A204.1 (cell line): ENCODE measurements at regions not wholly inside any gene's neighbourhood (a gene's known extent, or its start where the extent isn't known, plus 50 kb on each side); places are given as distances from the start of the nearest gene placed in this dataset.

ENCODE experiments used
- FAIRE-seq: peaks from 2 replicates; lab custom pipeline; 2012; peaks lifted over from hg19 to GRCh38; lab: Jason Lieb, UNC

DNA sequence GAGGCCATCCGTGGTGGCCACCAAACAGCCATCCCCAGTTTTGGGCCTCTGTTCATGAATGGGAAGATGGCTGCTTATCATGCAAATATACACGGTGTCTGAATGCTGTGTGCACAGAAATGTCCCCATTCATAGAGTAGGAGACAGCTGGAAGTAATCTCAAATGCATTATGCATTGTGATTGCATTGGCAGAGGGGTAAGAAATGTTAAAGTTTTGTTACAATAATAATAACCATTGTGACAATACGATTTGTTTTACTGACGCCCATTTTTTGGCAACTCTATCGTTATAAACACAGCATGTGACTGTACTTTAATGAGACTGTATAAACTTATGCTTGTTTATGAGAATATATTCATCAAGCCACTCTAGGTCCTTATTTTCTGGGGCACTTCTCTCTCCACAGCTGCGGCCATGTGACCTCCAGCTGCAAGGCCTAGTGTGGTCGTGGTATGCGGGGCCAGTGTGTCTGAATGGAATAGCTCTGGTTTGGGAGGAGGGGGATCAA, 474.3 kb downstream of the VRK1 start:
- no peak for FAIRE-seq

DNA sequence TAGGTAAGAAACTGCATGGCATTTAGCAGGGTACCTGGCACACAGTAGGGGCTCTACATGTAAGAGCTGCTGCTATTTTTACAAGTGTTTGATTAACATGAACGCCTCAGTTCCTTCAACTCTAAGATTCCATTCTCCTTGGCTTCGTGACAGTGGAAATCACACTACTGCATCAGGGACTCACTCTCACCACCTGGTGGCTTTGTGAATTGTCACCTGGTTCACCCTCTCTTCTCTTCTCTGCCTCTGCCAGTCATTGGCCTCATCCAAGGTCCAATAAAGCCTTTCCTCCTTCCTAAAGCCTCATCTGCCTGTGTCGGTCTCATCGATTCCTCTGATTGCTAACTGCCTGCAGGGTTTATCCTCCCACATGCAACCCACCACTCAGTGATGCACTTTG, 476.4 kb downstream of the VRK1 start:
- no peak for FAIRE-seq

GRCh38 chr14:97274626-97275025, 477.4 kb downstream of the VRK1 start:
- no peak for FAIRE-seq

DNA sequence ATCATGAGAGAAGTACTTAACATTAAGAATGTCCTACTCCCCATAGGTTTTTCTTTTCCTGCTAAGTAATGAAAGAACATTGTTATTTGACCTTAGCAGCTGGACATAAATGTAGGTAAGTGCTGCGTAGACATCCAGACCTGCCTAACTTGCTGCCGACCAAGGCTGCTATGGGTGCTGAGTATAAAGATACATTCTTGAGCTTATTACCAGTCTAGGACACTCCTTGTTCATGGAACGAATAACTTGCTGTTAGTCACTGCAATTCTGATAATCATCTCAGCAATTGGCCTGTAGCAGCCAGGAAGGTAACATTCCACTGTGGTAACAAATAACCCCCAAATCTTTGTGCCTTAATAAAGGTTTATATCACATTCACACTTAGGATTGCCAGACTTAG, 478.1 kb downstream of the VRK1 start:
- no peak for FAIRE-seq

DNA sequence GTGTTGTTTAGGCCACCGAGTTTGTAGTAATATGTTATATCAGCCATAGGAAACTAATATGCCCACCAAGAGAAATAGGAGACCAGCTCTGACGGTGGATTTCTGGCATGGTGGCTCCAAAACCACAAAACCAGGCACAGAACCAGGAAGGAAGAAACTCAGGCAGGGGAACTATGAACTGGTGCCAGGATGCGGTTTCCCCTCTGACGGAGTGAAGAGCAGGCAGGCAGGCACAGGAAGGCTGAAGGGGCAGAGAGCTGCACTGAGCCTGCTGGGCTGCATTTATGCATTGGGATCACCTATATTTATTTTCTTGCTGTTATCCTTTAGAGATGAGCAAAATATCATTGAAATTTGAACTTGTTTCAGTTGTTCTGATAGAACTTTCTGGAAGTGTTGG, 479.4 kb downstream of the VRK1 start:
- FAIRE-seq, result no peak

- FAIRE-seq, result no peak
Observed at GRCh38 chr14:97277711-97278110, 480.5 kb downstream of the VRK1 start.

- FAIRE-seq, result no peak
Observed at GRCh38 chr14:97280526-97280925, 483.3 kb downstream of the VRK1 start.

- FAIRE-seq, result no peak
Observed at GRCh38 chr14:97281741-97282140, 484.6 kb downstream of the VRK1 start.

DNA sequence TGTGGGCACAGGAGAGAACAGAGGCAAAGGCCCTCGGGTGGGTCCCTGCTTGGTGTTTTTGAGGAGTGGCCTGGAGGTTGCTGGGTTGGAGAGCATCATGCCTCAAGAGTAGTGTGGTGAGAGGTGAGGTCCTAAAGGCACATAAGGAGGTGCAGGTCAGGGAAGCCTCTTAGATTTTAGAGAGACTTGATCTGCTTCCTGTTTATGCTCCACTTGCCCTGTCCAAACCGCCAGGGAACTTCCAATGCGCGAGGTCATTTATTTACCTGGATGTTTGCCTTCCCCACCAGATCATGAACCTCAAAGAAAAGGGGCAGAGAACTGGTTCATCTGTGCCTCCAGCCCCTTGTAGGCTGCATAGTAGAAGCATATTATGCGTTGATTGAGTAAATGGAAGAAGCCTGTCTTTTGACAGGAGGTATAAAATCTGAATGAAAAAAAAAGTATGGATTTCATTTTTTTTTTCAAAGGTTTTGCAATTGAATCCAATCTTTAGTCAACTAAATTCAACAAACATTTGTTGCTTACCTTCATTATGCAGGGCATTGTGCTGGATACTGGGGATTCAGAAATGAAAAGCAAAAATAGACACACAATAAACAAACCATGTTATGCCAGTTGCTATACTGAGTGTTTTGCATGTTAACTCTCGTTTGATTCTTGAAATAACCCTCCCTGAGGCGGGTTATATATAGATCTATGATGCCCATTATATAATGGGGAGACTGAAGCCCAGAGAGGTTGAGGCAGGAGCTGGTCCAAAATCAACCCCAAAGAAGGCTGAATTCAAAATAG, 485.2 kb downstream of the VRK1 start:
- FAIRE-seq, result no peak

- FAIRE-seq, result no peak
Observed at GRCh38 chr14:97283005-97283403, 485.8 kb downstream of the VRK1 start.

- FAIRE-seq, result no peak
Observed at GRCh38 chr14:97283426-97283825, 486.2 kb downstream of the VRK1 start.

DNA sequence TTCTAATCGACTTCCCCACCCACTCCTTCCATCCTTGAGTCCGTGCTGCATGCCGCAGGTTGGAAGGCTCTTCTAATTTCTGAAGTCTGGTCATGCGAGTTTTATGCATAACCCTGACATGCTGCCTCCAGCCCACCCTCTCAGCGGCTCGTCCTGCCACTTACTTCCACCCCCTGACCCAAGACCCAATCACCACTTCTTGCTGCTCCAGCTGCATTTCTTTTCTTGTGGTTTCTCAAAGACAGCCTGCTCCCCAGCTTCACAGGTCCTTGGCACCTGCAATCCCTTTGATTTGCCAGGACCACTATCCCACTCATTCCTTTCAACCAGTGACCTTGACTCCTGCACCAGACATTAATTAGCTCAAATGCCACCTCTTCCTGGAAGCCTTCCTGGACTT, 486.7 kb downstream of the VRK1 start:
- FAIRE-seq, result no peak

DNA sequence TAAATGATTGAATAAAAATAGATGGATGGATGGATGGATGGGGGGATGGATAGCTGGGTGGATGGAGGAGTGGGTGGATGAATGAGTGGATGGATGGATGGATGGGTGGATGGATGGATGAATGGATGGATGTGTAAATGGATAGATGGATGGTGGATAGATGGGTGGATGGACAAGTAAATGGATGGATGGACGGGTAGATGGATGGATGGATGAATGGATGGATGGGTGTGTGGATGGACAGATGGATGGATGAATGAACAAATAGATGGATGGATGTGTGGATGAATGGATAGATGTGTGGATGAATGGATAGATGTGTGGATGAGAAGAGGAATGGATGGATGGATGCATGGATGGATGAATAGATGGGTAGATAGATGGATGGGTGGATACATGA, 490.8 kb downstream of the VRK1 start:
- FAIRE-seq, result no peak

- FAIRE-seq, result no peak
Observed at GRCh38 chr14:97290065-97290464, 492.9 kb downstream of the VRK1 start.

GRCh38 chr14:97290977-97291376, 493.8 kb downstream of the VRK1 start:
- FAIRE-seq, result no peak

DNA sequence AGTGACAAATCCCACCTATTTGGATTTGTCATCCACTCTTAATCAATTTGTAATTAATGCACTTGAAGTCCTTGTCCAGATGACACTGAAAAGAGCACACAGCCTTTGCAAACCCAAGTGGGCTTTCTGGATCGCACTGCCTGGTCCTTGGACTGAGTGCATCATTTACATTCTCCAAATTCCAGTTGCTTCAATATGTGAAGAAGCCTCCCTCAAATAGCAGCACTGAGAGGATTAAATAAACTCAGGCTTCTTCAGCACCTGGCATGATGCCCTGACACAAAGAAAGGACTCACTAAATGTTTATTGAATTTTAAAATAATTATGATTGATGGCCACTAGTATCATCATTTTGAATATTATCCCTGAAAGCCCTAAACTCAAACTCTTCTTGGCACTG, 496.5 kb downstream of the VRK1 start:
- FAIRE-seq, result no peak

DNA sequence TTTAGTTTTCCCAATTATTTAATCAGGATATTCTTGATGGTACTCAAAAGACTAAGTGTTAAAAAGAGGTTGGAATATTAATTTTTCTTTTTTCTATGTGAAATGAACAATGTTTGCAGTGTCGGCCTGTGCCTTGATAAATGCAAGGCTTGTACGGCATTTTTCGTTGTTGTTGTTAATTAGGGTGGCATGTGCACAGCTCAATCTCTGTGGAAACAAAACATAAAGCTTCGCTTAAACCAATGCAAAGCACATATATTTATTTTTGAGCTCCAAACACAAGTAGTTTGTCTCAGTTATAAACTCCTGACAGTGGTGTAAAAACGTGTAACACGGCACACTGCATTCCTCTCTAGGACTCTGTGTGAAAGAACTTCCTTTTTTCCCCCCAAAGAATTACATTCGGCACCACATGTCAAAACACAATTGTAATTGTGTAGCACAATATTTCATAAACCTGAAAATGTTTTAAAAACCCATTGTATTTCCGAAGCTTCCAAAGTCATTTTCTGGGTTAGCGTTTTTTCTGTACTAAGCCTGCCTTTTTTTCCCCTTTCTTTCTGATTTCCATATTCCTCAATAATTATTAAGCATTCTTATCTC, 498.0 kb downstream of the VRK1 start:
- FAIRE-seq, result no peak

GRCh38 chr14:97296176-97296575, 499.0 kb downstream of the VRK1 start:
- no peak for FAIRE-seq

- no peak for FAIRE-seq
Observed at GRCh38 chr14:97297100-97297499, 499.9 kb downstream of the VRK1 start.

DNA sequence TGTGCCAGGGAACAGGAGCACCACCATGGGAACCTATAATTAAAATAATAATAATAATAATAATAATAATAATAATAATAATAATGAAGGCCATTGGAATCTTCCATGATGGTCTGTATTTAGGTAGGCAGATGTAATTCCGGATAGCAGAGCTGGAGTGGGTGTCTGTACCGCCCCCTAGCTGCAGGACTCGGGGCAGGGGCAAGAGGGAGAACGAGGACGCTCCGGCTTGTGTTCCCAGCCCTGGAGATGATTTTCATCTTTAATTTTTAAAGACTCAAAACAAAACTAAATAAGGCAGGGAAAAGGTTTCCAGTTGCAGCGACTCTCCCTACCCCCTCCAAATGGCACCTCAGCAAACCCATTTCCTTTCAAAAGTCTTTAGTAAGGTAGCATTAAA, 501.1 kb downstream of the VRK1 start:
- FAIRE-seq, result no peak

- no peak for FAIRE-seq
Observed at GRCh38 chr14:97298736-97299135, 501.6 kb downstream of the VRK1 start.

DNA sequence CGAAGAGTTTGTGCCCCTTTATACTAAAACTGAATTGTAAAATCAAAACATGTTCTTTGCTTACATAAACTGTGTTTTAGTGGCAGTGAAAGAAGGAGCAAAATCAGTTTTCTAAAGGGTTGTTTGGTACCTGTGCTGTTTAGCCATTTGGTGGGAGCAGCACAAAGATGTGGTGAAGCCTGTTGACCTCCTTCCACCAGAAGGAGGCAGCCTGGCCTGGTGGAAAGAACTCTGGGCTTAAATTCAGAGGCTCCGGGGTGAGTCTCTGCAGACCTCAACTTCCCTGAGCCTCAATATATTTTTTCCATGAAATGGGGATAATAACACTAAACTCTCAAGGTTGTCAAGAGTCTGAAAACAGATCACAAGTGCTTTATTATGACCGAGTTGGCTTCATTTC, 502.5 kb downstream of the VRK1 start:
- no peak for FAIRE-seq

DNA sequence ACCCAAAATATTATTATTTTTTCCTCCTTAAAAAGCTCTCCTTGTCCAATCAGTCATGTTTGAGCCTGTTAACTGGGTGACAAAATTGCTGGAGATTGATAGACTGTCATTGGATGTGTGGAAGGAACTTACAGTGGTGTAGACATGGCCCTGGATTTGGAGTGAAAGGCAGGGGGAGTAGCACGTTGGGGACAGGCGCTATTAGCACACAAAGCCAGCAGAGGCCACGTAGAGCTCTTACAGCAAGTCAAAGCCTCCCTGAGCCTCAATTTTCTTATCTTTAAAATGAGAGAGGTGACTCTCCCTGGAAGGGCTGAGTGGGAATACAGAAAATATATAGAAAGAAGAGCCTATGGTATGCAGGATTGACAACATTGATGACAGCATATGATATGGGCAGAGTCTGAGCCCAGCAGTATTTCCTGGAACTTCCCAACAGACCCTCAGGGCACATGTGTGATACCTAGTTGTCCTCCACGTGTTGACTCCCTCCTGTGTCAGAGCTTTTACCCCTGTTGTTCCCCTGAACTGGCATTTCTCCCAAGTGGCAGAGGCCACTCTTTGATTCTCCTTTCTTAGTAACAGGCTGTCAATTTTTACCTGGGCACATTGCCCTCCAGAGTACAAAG, 504.9 kb downstream of the VRK1 start:
- FAIRE-seq, result no peak
